ENCODE measurements at regions not wholly inside any gene's neighbourhood (a gene's known extent, or its start where the extent isn't known, plus 50 kb on each side); places are given as distances from the start of the nearest gene placed in this dataset.

DNA sequence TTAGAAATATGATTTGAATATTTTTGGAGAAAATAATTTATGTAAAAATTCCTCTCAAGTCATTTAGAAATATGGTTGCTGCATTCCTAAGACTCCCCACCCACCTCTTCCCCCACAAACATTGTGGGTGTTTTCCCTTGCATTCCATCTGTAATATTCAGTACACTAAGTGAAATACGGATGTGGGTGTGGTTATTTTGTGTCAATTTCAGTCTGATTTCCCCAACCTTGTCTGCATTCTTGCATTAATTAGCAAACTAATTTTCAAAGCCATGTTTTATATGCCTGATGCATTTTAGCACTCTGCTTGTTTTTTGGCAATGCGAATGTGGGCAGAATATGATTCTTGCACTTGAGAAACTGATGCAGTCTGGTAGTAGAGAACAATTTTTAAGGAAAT, 408.3 kb upstream of the RGMA start:
- TF ChIP-seq, protein P1, sequence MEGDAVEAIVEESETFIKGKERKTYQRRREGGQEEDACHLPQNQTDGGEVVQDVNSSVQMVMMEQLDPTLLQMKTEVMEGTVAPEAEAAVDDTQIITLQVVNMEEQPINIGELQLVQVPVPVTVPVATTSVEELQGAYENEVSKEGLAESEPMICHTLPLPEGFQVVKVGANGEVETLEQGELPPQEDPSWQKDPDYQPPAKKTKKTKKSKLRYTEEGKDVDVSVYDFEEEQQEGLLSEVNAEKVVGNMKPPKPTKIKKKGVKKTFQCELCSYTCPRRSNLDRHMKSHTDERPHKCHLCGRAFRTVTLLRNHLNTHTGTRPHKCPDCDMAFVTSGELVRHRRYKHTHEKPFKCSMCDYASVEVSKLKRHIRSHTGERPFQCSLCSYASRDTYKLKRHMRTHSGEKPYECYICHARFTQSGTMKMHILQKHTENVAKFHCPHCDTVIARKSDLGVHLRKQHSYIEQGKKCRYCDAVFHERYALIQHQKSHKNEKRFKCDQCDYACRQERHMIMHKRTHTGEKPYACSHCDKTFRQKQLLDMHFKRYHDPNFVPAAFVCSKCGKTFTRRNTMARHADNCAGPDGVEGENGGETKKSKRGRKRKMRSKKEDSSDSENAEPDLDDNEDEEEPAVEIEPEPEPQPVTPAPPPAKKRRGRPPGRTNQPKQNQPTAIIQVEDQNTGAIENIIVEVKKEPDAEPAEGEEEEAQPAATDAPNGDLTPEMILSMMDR (IDR thresholded peaks at IDR 0.05; ENCODE audit: insufficient read depth, low read length): no peak
- no peak for DNase-seq (ENCODE audit: low read depth)
- H3K4me3 ChIP-seq (ENCODE audit: low read depth, low read length): no peak overlapping the region

DNA sequence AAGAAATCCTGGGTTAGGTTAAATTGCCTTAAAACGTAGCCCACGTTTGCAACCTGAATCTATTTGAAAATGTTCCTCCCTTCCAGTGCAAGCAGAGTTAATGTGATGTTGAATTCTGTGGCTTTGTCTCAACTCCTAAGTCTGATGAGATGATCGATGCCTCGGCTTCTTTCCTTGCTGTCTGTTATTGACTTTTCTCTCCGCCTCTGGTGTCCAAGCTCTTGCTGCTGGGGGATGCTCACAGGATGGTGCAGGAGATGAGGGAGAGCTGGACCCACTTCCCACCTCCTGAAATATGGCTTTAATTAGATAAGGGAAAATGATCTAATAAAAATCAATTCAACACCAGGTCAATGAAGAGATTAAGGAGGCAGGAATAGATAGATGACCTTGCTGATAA, 407.9 kb upstream of the RGMA start:
- H3K4me3 ChIP-seq (ENCODE audit: low read depth, low read length): no peak overlapping the region
- no peak for DNase-seq (ENCODE audit: low read depth)
- TF ChIP-seq, protein P1 (IDR thresholded peaks at IDR 0.05; ENCODE audit: insufficient read depth, low read length): no peak

- H3K4me3 ChIP-seq (ENCODE audit: low read depth, low read length): no peak overlapping the region
- DNase-seq (ENCODE audit: low read depth): no peak
- TF ChIP-seq, protein P1 (IDR thresholded peaks at IDR 0.05; ENCODE audit: insufficient read depth, low read length): no peak
Observed at GRCh38 chr15:93495799-93496637, 407.0 kb upstream of the RGMA start.

GRCh38 chr15:93493172-93493571, 404.2 kb upstream of the RGMA start:
- TF ChIP-seq, protein P1 (IDR thresholded peaks at IDR 0.05; ENCODE audit: insufficient read depth, low read length): no peak
- DNase-seq (ENCODE audit: low read depth): no peak
- no peak overlapping the region for H3K4me3 ChIP-seq (ENCODE audit: low read depth, low read length)

DNA sequence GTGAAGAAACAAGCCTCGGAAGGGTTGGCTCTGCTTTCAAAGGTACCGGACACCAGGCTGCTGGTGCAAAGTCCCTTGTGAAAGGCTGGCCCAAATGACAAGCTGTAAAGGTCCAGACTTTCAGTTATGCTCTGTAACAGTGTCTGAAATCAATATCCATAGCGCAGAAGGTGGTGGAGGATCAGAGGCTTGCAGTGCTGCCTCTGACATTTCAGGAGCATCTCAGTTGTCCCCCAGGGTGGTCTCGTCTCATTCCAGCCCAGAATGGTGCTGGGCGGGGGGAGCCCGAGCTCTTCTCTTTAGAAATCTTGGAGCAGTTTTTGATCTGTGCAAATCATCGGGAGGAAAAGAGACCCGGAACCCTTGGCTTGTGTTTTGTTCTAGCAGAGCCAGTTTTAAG, 402.3 kb upstream of the RGMA start:
- DNase-seq (ENCODE audit: low read depth): no peak
- TF ChIP-seq, protein P1 (IDR thresholded peaks at IDR 0.05; ENCODE audit: insufficient read depth, low read length): no peak
- no peak overlapping the region for H3K4me3 ChIP-seq (ENCODE audit: low read depth, low read length)

- H3K4me3 ChIP-seq (ENCODE audit: low read depth, low read length): no peak overlapping the region
- TF ChIP-seq, protein P1 (IDR thresholded peaks at IDR 0.05; ENCODE audit: insufficient read depth, low read length): no peak
- no peak for DNase-seq (ENCODE audit: low read depth)
Observed at GRCh38 chr15:93488296-93488713, 399.3 kb upstream of the RGMA start.
